HepG2 (cell line): ENCODE measurements at regions not wholly inside any gene's neighbourhood (a gene's known extent, or its start where the extent isn't known, plus 50 kb on each side); places are given as distances from the start of the nearest gene placed in this dataset.

ENCODE experiments used
- SAP130 ChIP-seq: IDR thresholded peaks from 2 replicates; pipeline ENCODE4 v1.6.1; 2016; ENCODE audit warnings: low read depth
- SNRNP70 ChIP-seq: fragments of 200-400 bp; formaldehyde crosslinking; IDR thresholded peaks from 2 replicates; pipeline ENCODE4 v1.6.1; 2017; ENCODE audit warnings: mild to moderate bottlenecking, low read depth, low read length, moderate library complexity

GRCh38 chr7:120021085-120021484, 251.9 kb upstream of the KCND2 start:
- TF ChIP-seq SAP130 (no peak), SNRNP70 (no peak)
